ENCODE measurements at regions not wholly inside any gene's neighbourhood (a gene's known extent, or its start where the extent isn't known, plus 50 kb on each side); places are given as distances from the start of the nearest gene placed in this dataset.
"Not testable (repeated sequence)": the region's sequence is repeated elsewhere in the genome, so short reads cannot be mapped to it uniquely, and the experiment has no call there.

DNA sequence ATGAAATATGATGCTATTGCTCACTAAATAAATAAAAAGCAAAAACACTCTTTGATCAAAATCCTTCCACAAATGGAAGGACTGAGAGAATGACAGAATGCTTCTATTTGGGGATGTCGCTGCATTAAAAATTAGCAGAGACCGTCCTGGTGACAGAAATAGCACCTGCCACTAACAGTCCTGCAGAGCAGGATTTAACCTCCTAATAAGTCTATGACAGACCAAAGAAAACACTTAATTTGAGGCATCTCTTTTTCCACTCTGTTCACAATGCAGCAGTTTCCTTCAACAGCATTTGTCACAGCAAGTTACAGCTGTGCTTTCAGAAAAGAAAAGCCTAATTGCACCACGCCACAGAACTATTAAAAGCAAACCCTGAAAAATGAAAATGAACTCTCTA is 140.6 kb upstream of the BEND6 start:
- Histone ChIP-seq H3K36me3 (no peaks in the 10 kb centered on the region), H3K9ac (no peak overlapping the region), H3K27ac (no peak overlapping the region), H3K9me3 (no peaks in the 10 kb centered on the region), H4K20me1 (peaks cover 13% of the 10 kb centered on the region; the same call in 1 of the 2 replicates), H3K4me1 (0 out of 2 replicates have a peak, but pooled peaks cover 4% of the 10 kb centered on the region), H3K4me2 (no peak overlapping the region), H3K27me3 (no peaks in the 10 kb centered on the region), H3K4me3 (no peak overlapping the region)
- no peak for TF ChIP-seq Cebpa-rat (IDR thresholded peaks at IDR 0.05)

GRCh38 chr6:56812851-56813250 is 142.1 kb upstream of the BEND6 start:
- H3K4me3 ChIP-seq, H3K4me2 ChIP-seq, H3K9me3 ChIP-seq, H3K27me3 ChIP-seq, H3K4me1 ChIP-seq, H3K27ac ChIP-seq, H3K9ac ChIP-seq, H3K36me3 ChIP-seq: not testable (repeated sequence)
- peaks cover 13% of the 10 kb centered on the region; the same call in 1 of the 2 replicates for H4K20me1 ChIP-seq

- Histone ChIP-seq H4K20me1 (no peaks in the 10 kb centered on the region), H3K4me1 (peaks cover 5% of the 10 kb centered on the region; the same call in 1 of the 2 replicates)
These were observed 146.0 kb upstream of the BEND6 start for GRCh38 chr6:56808871-56809359.

DNA sequence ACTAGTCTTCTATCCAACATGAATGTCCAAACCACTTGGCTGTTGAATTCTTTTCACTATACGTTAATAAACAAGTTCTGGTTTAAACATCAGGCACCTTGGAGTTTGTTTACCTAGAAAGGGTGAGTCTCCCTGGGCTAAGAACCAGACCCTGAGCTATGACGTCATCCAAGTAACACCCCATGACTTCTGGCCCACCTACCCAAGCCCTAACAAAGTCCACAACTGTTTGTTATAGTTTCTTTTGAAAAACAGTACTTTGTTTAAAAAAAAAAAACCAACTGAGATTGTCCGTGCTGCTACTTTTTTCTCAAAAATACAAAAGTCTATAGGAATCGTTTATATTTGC is 146.9 kb upstream of the BEND6 start:
- Histone ChIP-seq H3K36me3 (no peaks in the 10 kb centered on the region), H3K27me3 (no peaks in the 10 kb centered on the region), H3K4me2 (no peak overlapping the region), H4K20me1 (no peaks in the 10 kb centered on the region), H3K9ac (no peak overlapping the region), H3K27ac (no peak overlapping the region), H3K4me1 (peaks cover 5% of the 10 kb centered on the region; the same call in 1 of the 2 replicates), H3K9me3 (no peaks in the 10 kb centered on the region), H3K4me3 (no peak overlapping the region)
- TF ChIP-seq Cebpa-rat (IDR thresholded peaks at IDR 0.05) = no peak

More at GRCh38 chr6:56808871-56809359, 146.0 kb upstream of the BEND6 start:
- no peak for TF ChIP-seq Cebpa-rat (IDR thresholded peaks at IDR 0.05)
- no peak overlapping the region for H3K27ac ChIP-seq
- H3K27me3 ChIP-seq = no peaks in the 10 kb centered on the region
- no peak overlapping the region for H3K4me2 ChIP-seq
- H3K9ac ChIP-seq = no peak overlapping the region
- H3K4me3 ChIP-seq = no peak overlapping the region
- no peaks in the 10 kb centered on the region for H3K9me3 ChIP-seq
- no peaks in the 10 kb centered on the region for H3K36me3 ChIP-seq

GRCh38 chr6:56807326-56807988 is 147.4 kb upstream of the BEND6 start:
- H3K9ac ChIP-seq = no peak overlapping the region
- no peaks in the 10 kb centered on the region for H4K20me1 ChIP-seq
- H3K27ac ChIP-seq = no peak overlapping the region
- H3K4me1 ChIP-seq = peaks cover 5% of the 10 kb centered on the region; the same call in 1 of the 2 replicates
- no peak overlapping the region for H3K4me2 ChIP-seq
- H3K4me3 ChIP-seq = no peak overlapping the region
- no peaks in the 10 kb centered on the region for H3K9me3 ChIP-seq
- TF ChIP-seq Cebpa-rat (IDR thresholded peaks at IDR 0.05) = no peak
- no peaks in the 10 kb centered on the region for H3K27me3 ChIP-seq
- H3K36me3 ChIP-seq = no peaks in the 10 kb centered on the region

DNA sequence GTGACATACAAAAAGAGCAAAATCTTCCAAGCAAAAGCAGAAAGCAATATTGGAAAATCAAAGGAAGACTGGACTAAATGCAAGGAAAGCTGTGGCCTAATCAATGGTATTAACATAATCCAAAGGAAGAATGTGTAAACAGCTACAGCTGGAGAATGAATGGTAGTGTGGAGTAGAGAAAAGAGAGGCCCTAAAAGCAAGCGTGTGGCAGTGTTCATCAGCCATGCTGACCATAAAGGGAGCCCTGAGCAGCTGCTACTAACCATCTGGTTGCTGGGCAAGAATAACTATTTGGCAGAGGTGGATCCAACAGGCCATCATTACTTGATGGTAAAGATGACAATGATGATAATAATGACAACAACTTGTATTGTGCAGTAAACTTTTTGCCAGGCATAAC is 148.5 kb upstream of the BEND6 start:
- Histone ChIP-seq H3K4me3 (no peak overlapping the region), H3K9ac (no peak overlapping the region), H3K9me3 (no peaks in the 10 kb centered on the region), H4K20me1 (no peaks in the 10 kb centered on the region), H3K27me3 (no peaks in the 10 kb centered on the region), H3K27ac (no peak overlapping the region), H3K4me1 (peaks cover 5% of the 10 kb centered on the region; the same call in 1 of the 2 replicates), H3K4me2 (no peak overlapping the region), H3K36me3 (no peaks in the 10 kb centered on the region)
- no peak for TF ChIP-seq Cebpa-rat (IDR thresholded peaks at IDR 0.05)

DNA sequence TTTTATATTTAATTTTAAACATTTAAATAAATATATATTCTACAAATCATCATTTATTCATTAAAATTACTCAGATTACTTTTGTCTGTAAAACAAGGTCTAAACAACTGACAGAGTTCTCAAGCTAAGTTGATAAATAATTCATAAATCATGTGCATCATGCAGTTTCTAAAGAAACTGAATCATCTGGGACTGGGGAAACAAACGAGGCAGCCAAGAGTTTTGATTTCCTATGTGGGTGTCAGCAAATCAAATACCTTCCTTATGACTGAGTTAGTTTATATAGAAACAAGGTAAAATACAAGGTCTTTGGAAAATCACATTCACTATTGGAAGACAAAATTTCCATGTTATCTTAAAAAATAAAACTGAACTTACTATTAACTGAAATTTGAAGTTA is 149.9 kb upstream of the BEND6 start:
- Histone ChIP-seq H3K27me3 (no peaks in the 10 kb centered on the region), H4K20me1 (no peaks in the 10 kb centered on the region), H3K9ac (no peak overlapping the region), H3K36me3 (no peaks in the 10 kb centered on the region), H3K9me3 (no peaks in the 10 kb centered on the region), H3K27ac (no peak overlapping the region), H3K4me1 (peaks cover 5% of the 10 kb centered on the region; the same call in 1 of the 2 replicates), H3K4me2 (no peak overlapping the region), H3K4me3 (no peak overlapping the region)
- no peak for TF ChIP-seq Cebpa-rat (IDR thresholded peaks at IDR 0.05)

DNA sequence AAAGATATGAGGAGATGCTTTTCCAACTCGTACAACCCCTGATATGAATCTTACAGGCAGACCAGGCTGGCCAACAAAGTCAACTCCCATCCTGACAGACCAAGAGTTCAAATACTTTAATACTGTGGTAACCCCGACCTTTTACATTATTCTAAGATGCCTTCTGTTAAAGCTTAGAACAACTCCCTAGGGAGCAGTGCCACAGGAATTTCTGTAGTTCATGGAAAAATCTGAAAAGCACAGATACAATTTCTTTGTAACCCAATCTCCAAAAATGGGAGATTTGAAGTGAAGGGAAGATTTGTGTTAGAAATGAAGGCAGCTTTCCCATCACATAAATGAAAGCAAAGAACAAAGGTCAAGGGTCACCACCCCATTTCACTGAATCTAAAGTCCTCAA is 151.3 kb upstream of the BEND6 start:
- Histone ChIP-seq H3K9me3 (no peaks in the 10 kb centered on the region), H3K4me3 (no peak overlapping the region), H3K36me3 (no peaks in the 10 kb centered on the region), H3K9ac (no peak overlapping the region), H3K4me1 (peaks cover 2% of the 10 kb centered on the region; the same call in 1 of the 2 replicates), H3K4me2 (no peak overlapping the region), H3K27ac (no peak overlapping the region), H4K20me1 (no peaks in the 10 kb centered on the region), H3K27me3 (no peaks in the 10 kb centered on the region)
- TF ChIP-seq Cebpa-rat (IDR thresholded peaks at IDR 0.05) = no peak

- Histone ChIP-seq H3K36me3 (no peaks in the 10 kb centered on the region), H4K20me1 (no peaks in the 10 kb centered on the region), H3K9me3 (no peaks in the 10 kb centered on the region), H3K27me3 (no peaks in the 10 kb centered on the region), H3K4me1 (no peaks in the 10 kb centered on the region), H3K9ac (no peak overlapping the region), H3K27ac (no peak overlapping the region), H3K4me2 (no peak overlapping the region), H3K4me3 (no peak overlapping the region)
- no peak for TF ChIP-seq Cebpa-rat (IDR thresholded peaks at IDR 0.05)
These were observed 152.3 kb upstream of the BEND6 start for GRCh38 chr6:56802584-56802983.

DNA sequence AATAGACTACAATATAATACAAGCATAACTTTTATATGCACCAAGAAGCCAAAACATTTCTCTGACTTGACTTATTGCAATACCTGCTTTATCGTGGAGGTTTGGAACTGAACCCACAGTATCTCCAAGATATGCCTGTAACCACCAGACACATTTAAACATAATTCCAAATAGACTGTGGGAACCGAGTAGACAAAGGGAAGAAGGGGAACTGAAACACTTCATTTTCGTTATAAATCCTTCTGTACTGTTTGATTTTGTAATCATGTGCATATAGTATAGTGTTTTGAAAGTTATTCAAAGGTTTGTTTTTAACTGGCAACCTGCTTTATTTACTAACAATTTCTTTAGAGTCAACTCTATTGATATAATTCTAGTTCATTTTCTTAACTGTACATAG is 154.9 kb upstream of the BEND6 start:
- Histone ChIP-seq H3K4me2 (no peak overlapping the region), H3K27ac (no peak overlapping the region), H3K27me3 (no peaks in the 10 kb centered on the region), H3K36me3 (no peaks in the 10 kb centered on the region), H3K4me1 (no peaks in the 10 kb centered on the region), H4K20me1 (no peaks in the 10 kb centered on the region), H3K9me3 (no peaks in the 10 kb centered on the region), H3K9ac (no peak overlapping the region), H3K4me3 (no peak overlapping the region)
- TF ChIP-seq Cebpa-rat (IDR thresholded peaks at IDR 0.05) = no peak

DNA sequence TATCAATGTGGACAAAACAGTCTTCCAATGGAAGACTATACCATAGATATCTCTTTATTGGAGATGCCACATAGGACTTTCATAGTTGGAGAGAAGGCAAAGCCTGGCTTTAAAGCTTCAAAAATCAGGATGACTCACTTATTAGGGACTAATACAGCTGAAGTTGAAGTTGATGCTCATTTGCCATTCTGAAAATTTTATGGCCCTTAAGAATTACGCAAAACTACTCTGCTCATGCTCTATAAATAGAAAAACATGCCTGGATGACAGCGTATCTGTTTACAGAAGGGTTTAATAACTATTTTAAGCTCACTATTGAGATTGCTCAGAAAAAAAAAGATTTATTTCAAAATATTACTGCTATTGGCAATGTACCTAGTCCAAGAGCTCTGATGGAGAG is 155.5 kb upstream of the DST start:
- H3K4me3 ChIP-seq = no peak overlapping the region
- no peaks in the 10 kb centered on the region for H4K20me1 ChIP-seq
- H3K4me2 ChIP-seq = no peak overlapping the region

More for the DNA sequence above, 155.5 kb upstream of the DST start:
- TF ChIP-seq Cebpa-rat (IDR thresholded peaks at IDR 0.05) = no peak
- no peaks in the 10 kb centered on the region for H3K27me3 ChIP-seq
- no peaks in the 10 kb centered on the region for H3K9me3 ChIP-seq
- H3K4me1 ChIP-seq = no peaks in the 10 kb centered on the region
- H3K36me3 ChIP-seq = no peaks in the 10 kb centered on the region
- no peak overlapping the region for H3K9ac ChIP-seq
- no peak overlapping the region for H3K27ac ChIP-seq

Data from BLaER1 (cell line).